ENCODE measurements at regions not wholly inside any gene's neighbourhood (a gene's known extent, or its start where the extent isn't known, plus 50 kb on each side); places are given as distances from the start of the nearest gene placed in this dataset.

- H3K9me3 ChIP-seq (ENCODE audit: control insufficient read depth, insufficient read depth, low read length), result no peaks in the 10 kb centered on the region
- H3K4me3 ChIP-seq (ENCODE audit: low read depth, low read length), result no peak overlapping the region
- no peaks in the 10 kb centered on the region for H3K36me3 ChIP-seq (ENCODE audit: control insufficient read depth, insufficient read depth, low read length)
- no peaks in the 10 kb centered on the region for H3K27me3 ChIP-seq (ENCODE audit: control insufficient read depth, insufficient read depth, low read length)
- no peak overlapping the region for H3K9ac ChIP-seq (ENCODE audit: low read depth, low read length)
- no peaks in the 10 kb centered on the region for H3K4me1 ChIP-seq (ENCODE audit: control insufficient read depth, insufficient read depth, low read length)
Observed at GRCh38 chr6:15058200-15059061, 187.4 kb upstream of the JARID2 start.

- Histone ChIP-seq H3K4me1 (ENCODE audit: control insufficient read depth, insufficient read depth, low read length) (no peaks in the 10 kb centered on the region), H3K27me3 (ENCODE audit: control insufficient read depth, insufficient read depth, low read length) (no peaks in the 10 kb centered on the region)
Observed at GRCh38 chr6:15061180-15061641, 184.7 kb upstream of the JARID2 start.

GRCh38 chr6:15061908-15062515, 183.9 kb upstream of the JARID2 start:
- H3K9me3 ChIP-seq (ENCODE audit: control insufficient read depth, insufficient read depth, low read length), result no peaks in the 10 kb centered on the region
- no peak overlapping the region for H3K9ac ChIP-seq (ENCODE audit: low read depth, low read length)
- no peaks in the 10 kb centered on the region for H3K4me1 ChIP-seq (ENCODE audit: control insufficient read depth, insufficient read depth, low read length)
- no peaks in the 10 kb centered on the region for H3K27me3 ChIP-seq (ENCODE audit: control insufficient read depth, insufficient read depth, low read length)
- H3K4me3 ChIP-seq (ENCODE audit: low read depth, low read length), result no peak overlapping the region
- no peaks in the 10 kb centered on the region for H3K36me3 ChIP-seq (ENCODE audit: control insufficient read depth, insufficient read depth, low read length)

More at GRCh38 chr6:15061180-15061641, 184.7 kb upstream of the JARID2 start:
- Histone ChIP-seq H3K4me3 (ENCODE audit: low read depth, low read length) (no peak overlapping the region), H3K9me3 (ENCODE audit: control insufficient read depth, insufficient read depth, low read length) (no peaks in the 10 kb centered on the region), H3K36me3 (ENCODE audit: control insufficient read depth, insufficient read depth, low read length) (no peaks in the 10 kb centered on the region), H3K9ac (ENCODE audit: low read depth, low read length) (no peak overlapping the region)

- Histone ChIP-seq H3K4me3 (ENCODE audit: low read depth, low read length) (no peak overlapping the region), H3K9ac (ENCODE audit: low read depth, low read length) (no peak overlapping the region), H3K4me1 (ENCODE audit: control insufficient read depth, insufficient read depth, low read length) (no peaks in the 10 kb centered on the region), H3K36me3 (ENCODE audit: control insufficient read depth, insufficient read depth, low read length) (no peaks in the 10 kb centered on the region), H3K27me3 (ENCODE audit: control insufficient read depth, insufficient read depth, low read length) (no peaks in the 10 kb centered on the region), H3K9me3 (ENCODE audit: control insufficient read depth, insufficient read depth, low read length) (no peaks in the 10 kb centered on the region)
Observed at GRCh38 chr6:15062516-15063252, 183.2 kb upstream of the JARID2 start.

- H3K4me3 ChIP-seq (ENCODE audit: low read depth, low read length), result no peak overlapping the region
- H3K36me3 ChIP-seq (ENCODE audit: control insufficient read depth, insufficient read depth, low read length), result no peaks in the 10 kb centered on the region
- H3K27me3 ChIP-seq (ENCODE audit: control insufficient read depth, insufficient read depth, low read length), result no peaks in the 10 kb centered on the region
- no peak overlapping the region for H3K9ac ChIP-seq (ENCODE audit: low read depth, low read length)
- no peaks in the 10 kb centered on the region for H3K9me3 ChIP-seq (ENCODE audit: control insufficient read depth, insufficient read depth, low read length)
- H3K4me1 ChIP-seq (ENCODE audit: control insufficient read depth, insufficient read depth, low read length), result no peaks in the 10 kb centered on the region
Observed at GRCh38 chr6:15063253-15063853, 182.5 kb upstream of the JARID2 start.

- H3K9me3 ChIP-seq (ENCODE audit: control insufficient read depth, insufficient read depth, low read length), result no peaks in the 10 kb centered on the region
- H3K36me3 ChIP-seq (ENCODE audit: control insufficient read depth, insufficient read depth, low read length), result no peaks in the 10 kb centered on the region
- H3K4me3 ChIP-seq (ENCODE audit: low read depth, low read length), result no peak overlapping the region
- no peaks in the 10 kb centered on the region for H3K4me1 ChIP-seq (ENCODE audit: control insufficient read depth, insufficient read depth, low read length)
- H3K27me3 ChIP-seq (ENCODE audit: control insufficient read depth, insufficient read depth, low read length), result no peaks in the 10 kb centered on the region
- no peak overlapping the region for H3K9ac ChIP-seq (ENCODE audit: low read depth, low read length)
Observed at GRCh38 chr6:15065261-15065989, 180.4 kb upstream of the JARID2 start.

- Histone ChIP-seq H3K4me3 (ENCODE audit: low read depth, low read length) (no peak overlapping the region), H3K9me3 (ENCODE audit: control insufficient read depth, insufficient read depth, low read length) (no peaks in the 10 kb centered on the region), H3K9ac (ENCODE audit: low read depth, low read length) (no peak overlapping the region), H3K4me1 (ENCODE audit: control insufficient read depth, insufficient read depth, low read length) (no peaks in the 10 kb centered on the region), H3K36me3 (ENCODE audit: control insufficient read depth, insufficient read depth, low read length) (no peaks in the 10 kb centered on the region), H3K27me3 (ENCODE audit: control insufficient read depth, insufficient read depth, low read length) (no peaks in the 10 kb centered on the region)
Observed at GRCh38 chr6:15066089-15066758, 179.6 kb upstream of the JARID2 start.

GRCh38 chr6:15073344-15073789, 172.5 kb upstream of the JARID2 start:
- no peaks in the 10 kb centered on the region for H3K27me3 ChIP-seq (ENCODE audit: control insufficient read depth, insufficient read depth, low read length)
- H3K36me3 ChIP-seq (ENCODE audit: control insufficient read depth, insufficient read depth, low read length), result no peaks in the 10 kb centered on the region
- H3K4me1 ChIP-seq (ENCODE audit: control insufficient read depth, insufficient read depth, low read length), result peaks cover 4% of the 10 kb centered on the region
- H3K9me3 ChIP-seq (ENCODE audit: control insufficient read depth, insufficient read depth, low read length), result no peaks in the 10 kb centered on the region
- no peak overlapping the region for H3K9ac ChIP-seq (ENCODE audit: low read depth, low read length)
- no peak overlapping the region for H3K4me3 ChIP-seq (ENCODE audit: low read depth, low read length)

- no peaks in the 10 kb centered on the region for H3K9me3 ChIP-seq (ENCODE audit: control insufficient read depth, insufficient read depth, low read length)
- H3K4me3 ChIP-seq (ENCODE audit: low read depth, low read length), result no peak overlapping the region
- H3K4me1 ChIP-seq (ENCODE audit: control insufficient read depth, insufficient read depth, low read length), result peaks cover 4% of the 10 kb centered on the region
- no peaks in the 10 kb centered on the region for H3K36me3 ChIP-seq (ENCODE audit: control insufficient read depth, insufficient read depth, low read length)
- H3K9ac ChIP-seq (ENCODE audit: low read depth, low read length), result no peak overlapping the region
- no peaks in the 10 kb centered on the region for H3K27me3 ChIP-seq (ENCODE audit: control insufficient read depth, insufficient read depth, low read length)
Observed at GRCh38 chr6:15073883-15074465, 171.9 kb upstream of the JARID2 start.

- no peaks in the 10 kb centered on the region for H3K36me3 ChIP-seq (ENCODE audit: control insufficient read depth, insufficient read depth, low read length)
- H3K4me3 ChIP-seq (ENCODE audit: low read depth, low read length), result no peak overlapping the region
- H3K9me3 ChIP-seq (ENCODE audit: control insufficient read depth, insufficient read depth, low read length), result no peaks in the 10 kb centered on the region
- H3K27me3 ChIP-seq (ENCODE audit: control insufficient read depth, insufficient read depth, low read length), result no peaks in the 10 kb centered on the region
- H3K9ac ChIP-seq (ENCODE audit: low read depth, low read length), result no peak overlapping the region
- H3K4me1 ChIP-seq (ENCODE audit: control insufficient read depth, insufficient read depth, low read length), result peaks cover 7% of the 10 kb centered on the region
Observed at GRCh38 chr6:15074806-15075205, 171.1 kb upstream of the JARID2 start.
